ENCODE measurements at regions not wholly inside any gene's neighbourhood (a gene's known extent, or its start where the extent isn't known, plus 50 kb on each side); places are given as distances from the start of the nearest gene placed in this dataset.

DNA sequence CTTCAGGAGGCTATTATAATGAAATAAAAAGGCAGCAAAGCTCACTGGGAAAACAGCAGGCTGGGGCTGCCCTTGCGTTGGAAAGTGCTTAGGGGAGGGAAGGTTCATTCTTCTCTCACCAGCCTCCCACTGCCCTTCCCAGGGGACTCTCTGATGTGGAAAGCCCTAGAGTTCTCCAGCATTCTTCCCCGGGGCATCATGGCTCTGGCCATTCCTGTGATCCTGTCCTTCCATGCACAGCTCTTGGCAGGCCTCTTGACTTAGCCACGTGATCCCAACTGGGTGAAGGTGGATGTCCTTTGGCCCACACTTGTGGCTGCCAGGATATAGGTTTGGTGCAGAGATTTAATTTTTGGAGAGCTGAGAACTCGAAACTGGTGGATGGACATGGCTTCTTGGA lies 58.0 kb upstream of the ZNF831 start (continued):
- TF ChIP-seq, protein P1, sequence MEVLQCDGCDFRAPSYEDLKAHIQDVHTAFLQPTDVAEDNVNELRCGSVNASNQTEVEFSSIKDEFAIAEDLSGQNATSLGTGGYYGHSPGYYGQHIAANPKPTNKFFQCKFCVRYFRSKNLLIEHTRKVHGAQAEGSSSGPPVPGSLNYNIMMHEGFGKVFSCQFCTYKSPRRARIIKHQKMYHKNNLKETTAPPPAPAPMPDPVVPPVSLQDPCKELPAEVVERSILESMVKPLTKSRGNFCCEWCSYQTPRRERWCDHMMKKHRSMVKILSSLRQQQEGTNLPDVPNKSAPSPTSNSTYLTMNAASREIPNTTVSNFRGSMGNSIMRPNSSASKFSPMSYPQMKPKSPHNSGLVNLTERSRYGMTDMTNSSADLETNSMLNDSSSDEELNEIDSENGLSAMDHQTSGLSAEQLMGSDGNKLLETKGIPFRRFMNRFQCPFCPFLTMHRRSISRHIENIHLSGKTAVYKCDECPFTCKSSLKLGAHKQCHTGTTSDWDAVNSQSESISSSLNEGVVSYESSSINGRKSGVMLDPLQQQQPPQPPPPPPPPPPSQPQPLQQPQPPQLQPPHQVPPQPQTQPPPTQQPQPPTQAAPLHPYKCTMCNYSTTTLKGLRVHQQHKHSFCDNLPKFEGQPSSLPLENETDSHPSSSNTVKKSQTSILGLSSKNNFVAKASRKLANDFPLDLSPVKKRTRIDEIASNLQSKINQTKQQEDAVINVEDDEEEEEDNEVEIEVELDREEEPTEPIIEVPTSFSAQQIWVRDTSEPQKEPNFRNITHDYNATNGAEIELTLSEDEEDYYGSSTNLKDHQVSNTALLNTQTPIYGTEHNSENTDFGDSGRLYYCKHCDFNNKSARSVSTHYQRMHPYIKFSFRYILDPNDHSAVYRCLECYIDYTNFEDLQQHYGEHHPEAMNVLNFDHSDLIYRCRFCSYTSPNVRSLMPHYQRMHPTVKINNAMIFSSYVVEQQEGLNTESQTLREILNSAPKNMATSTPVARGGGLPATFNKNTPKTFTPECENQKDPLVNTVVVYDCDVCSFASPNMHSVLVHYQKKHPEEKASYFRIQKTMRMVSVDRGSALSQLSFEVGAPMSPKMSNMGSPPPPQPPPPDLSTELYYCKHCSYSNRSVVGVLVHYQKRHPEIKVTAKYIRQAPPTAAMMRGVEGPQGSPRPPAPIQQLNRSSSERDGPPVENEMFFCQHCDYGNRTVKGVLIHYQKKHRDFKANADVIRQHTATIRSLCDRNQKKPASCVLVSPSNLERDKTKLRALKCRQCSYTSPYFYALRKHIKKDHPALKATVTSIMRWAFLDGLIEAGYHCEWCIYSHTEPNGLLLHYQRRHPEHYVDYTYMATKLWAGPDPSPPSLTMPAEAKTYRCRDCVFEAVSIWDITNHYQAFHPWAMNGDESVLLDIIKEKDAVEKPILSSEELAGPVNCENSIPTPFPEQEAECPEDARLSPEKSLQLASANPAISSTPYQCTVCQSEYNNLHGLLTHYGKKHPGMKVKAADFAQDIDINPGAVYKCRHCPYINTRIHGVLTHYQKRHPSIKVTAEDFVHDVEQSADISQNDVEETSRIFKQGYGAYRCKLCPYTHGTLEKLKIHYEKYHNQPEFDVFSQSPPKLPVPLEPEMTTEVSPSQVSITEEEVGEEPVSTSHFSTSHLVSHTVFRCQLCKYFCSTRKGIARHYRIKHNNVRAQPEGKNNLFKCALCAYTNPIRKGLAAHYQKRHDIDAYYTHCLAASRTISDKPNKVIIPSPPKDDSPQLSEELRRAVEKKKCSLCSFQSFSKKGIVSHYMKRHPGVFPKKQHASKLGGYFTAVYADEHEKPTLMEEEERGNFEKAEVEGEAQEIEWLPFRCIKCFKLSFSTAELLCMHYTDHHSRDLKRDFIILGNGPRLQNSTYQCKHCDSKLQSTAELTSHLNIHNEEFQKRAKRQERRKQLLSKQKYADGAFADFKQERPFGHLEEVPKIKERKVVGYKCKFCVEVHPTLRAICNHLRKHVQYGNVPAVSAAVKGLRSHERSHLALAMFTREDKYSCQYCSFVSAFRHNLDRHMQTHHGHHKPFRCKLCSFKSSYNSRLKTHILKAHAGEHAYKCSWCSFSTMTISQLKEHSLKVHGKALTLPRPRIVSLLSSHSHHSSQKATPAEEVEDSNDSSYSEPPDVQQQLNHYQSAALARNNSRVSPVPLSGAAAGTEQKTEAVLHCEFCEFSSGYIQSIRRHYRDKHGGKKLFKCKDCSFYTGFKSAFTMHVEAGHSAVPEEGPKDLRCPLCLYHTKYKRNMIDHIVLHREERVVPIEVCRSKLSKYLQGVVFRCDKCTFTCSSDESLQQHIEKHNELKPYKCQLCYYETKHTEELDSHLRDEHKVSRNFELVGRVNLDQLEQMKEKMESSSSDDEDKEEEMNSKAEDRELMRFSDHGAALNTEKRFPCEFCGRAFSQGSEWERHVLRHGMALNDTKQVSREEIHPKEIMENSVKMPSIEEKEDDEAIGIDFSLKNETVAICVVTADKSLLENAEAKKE (CRISPR knock-in tag; IDR thresholded peaks at IDR 0.05), result no peak
- TF ChIP-seq ZNF331 (CRISPR knock-in tag; IDR thresholded peaks at IDR 0.05; ENCODE audit: low read depth) (no peak), REST (IDR thresholded peaks at IDR 0.05; ENCODE audit: unreplicated experiment) (no peak)

DNA sequence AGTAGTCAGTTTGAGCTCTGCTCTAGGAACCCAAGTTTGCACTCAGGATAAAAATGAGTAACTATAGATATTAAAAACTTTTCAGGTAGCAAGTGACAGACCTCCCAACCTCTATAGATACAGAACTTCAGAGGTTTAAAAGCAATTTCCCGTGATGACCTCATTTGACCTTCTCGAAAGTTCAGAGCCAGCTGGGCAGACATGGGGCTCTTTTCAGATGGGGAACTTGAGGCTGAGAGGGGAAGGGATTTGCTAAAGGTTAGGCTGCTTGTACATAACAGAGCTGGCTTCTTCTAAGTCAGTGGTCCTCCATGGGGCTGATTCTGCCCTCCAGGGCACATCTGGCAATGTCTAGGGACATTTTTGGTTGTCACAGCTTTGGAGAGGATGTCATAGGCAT lies 58.8 kb upstream of the ZNF831 start:
- peaks cover 4% of the 10 kb centered on the region for H3K27me3 Mint-ChIP-seq (ENCODE audit: insufficient read depth, low read depth, poor library complexity)
- Histone ChIP-seq H3K4me3 (no peak overlapping the region), H3K4me2 (no peak overlapping the region), H3K9me2 (ENCODE audit: insufficient read depth) (peaks cover 11% of the 10 kb centered on the region), H3F3A (replicated peaks; ENCODE audit: low read depth) (no peaks in the 10 kb centered on the region), H3K27me3 (ENCODE audit: insufficient read depth) (no peaks in the 10 kb centered on the region), H2AFZ (no peak overlapping the region), H4K20me1 (replicated peaks; ENCODE audit: insufficient read depth) (no peaks in the 10 kb centered on the region), H3K36me3 (ENCODE audit: insufficient read depth) (no peaks in the 10 kb centered on the region), H3K27ac (ENCODE audit: low read depth) (no peak overlapping the region), H3K79me2 (replicated peaks; ENCODE audit: insufficient read depth) (no peaks in the 10 kb centered on the region), H3K4me1 (ENCODE audit: insufficient read depth) (no peaks in the 10 kb centered on the region)
- no peak overlapping the region for H3K4me3 Mint-ChIP-seq
- ATAC-seq (no peak), DNase-seq (ENCODE audit: low spot score) (no peak)
- no peaks in the 10 kb centered on the region for H3K9me3 Mint-ChIP-seq
- no peak overlapping the region for H3K27ac Mint-ChIP-seq
- no peaks in the 10 kb centered on the region for H3K36me3 Mint-ChIP-seq (ENCODE audit: low read depth)
- peaks cover 11% of the 10 kb centered on the region for H3K4me1 Mint-ChIP-seq
- TF ChIP-seq REST (IDR thresholded peaks at IDR 0.05; ENCODE audit: unreplicated experiment) (no peak), CREB1 (CRISPR knock-in tag; IDR thresholded peaks at IDR 0.05; ENCODE audit: low read depth) (no peak), NANOG (IDR thresholded peaks at IDR 0.05; ENCODE audit: borderline replicate concordance) (no peak), ZNF331 (CRISPR knock-in tag; IDR thresholded peaks at IDR 0.05; ENCODE audit: low read depth) (no peak)
